NCI-H187 treated with DMSO at 0.1 percent for 48 hours (cell line): ENCODE measurements at regions not wholly inside any gene's neighbourhood (a gene's known extent, or its start where the extent isn't known, plus 50 kb on each side); places are given as distances from the start of the nearest gene placed in this dataset.

Experiments
- DNase-seq: peaks from one replicate; lab custom pipeline; 2025; lab: John Stamatoyannopoulos, UW

DNA sequence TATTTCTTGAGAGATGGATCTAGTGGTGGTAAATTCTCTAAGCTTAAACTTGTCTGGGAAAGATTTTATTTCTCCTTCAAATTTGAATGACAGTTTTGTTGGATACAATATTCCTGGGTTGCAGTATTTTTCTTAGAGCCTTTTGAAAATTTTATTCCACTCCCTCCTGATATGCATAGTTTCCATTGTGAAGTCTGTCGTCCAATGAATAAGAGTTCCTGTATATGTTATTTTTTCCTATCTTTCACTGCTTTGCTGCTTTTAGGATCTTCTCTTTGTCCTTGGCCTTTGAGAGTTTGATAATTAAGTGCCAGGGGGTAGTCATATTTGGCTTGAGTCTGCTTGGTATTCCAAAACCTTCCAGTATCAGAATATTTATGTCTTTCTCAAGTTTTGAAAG lies 1156.4 kb upstream of the AGA start:
- DNase-seq: no peak

DNA sequence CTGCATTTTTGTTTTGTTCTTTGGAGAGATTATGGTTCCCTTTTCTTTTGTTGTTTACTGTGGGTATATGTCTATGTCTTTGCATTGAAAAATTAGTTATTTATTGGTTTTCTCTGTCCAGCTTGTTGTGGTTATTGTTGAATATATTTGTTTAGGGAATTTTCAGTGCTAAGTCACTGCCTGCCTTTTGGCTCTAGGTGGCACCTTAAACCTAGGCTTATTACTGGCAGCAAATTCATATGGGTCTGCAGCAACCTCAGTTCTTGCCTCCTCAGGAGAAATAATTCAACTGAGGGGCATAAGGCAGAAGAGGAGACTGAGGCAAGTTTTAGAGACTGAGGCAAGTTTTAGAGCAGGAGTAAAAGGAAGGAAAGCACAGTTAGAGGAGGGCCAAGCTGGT lies 1157.3 kb upstream of the AGA start:
- no peak for DNase-seq

DNA sequence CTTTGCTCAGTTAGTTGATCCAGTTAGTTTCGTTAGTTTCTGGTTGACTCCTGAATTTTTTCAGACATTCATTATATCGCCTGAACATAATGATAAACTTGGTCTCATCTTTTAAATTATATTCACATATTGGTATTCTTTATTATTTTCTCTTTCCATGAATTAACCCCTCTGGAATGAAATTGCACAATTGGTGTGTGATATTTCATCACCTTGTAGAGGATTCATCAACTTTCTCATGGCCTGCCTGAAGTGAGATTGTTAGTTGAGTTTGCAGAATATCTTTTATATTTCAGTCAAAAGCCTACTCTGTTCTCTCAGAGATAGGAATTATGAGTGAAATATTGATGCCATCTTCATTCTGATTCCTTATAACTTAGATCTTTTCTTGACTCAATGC lies 1160.6 kb upstream of the AGA start:
- no peak for DNase-seq

DNA sequence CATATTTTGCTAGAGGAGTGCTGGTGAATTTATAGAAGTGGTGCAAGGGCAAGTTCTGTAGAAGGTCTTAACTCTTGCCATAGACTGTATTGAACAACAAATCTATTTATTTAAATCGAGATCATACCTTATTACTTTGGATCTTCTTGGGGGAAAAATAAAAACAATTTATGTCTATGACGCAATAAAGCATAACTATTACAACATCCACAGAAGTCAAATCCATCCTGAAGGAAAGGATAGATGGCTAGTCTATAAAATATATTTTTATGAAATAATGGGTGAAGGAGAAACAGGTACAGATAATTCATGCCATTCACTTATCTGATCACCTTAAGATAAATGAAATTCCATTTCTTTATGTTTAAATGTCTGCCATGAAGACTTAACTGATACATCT lies 1168.8 kb upstream of the AGA start:
- no peak for DNase-seq

DNA sequence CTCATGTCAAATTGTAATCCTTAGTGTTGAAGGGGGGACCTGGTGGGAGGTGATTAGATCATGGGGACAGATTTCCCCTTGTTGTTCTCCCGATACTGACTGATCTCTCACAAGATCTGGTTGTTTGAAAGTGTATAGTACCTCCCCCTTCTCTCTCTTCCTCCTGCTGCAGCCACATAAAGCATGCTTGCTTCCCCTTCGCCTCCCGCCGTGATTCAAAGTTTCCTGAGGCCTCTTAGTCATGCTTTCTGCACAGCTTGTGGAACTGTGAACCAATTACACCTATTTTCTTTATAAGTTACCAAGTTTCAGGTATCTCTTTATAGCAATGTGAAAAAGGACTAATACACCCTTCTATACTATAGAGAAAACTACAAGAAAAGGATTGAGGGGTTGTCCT lies 1170.5 kb upstream of the AGA start:
- no peak for DNase-seq

DNA sequence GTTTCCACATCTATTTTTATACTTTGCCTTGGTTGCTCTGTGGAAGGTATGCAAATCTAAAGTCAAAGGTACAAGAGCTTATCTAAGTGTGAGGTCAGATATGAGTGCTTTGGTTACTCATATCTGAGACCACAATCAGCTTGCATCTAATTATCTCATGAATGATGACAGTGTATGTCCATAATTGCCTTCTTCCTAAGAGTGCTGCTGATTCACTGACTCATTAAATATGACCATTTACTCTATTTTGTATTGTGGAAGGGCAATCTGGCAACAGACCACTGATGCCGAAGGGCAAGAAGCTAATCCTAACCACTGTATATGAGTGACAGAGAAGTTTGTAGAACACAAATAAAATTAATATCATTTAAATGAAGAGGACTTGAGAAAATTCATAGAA lies 1190.2 kb upstream of the AGA start:
- no peak for DNase-seq

DNA sequence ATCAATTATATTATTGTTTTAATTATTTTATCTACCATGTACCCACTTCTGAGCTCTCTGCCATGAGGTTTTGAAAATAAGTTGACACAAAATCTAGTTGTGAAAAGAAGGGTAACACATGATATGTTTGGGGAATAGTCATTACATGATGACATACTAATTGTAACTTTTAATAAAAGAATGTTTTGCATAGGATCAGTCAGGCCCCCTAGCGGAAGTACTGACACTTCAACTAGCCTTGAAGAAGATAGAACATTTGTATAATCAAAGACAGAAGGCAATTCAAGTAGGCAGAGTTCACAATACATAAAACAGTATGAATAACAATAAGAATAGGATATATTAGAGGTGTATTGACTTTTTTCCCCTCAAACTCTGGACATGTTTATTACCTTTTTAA lies 1191.0 kb upstream of the AGA start:
- no peak for DNase-seq

DNA sequence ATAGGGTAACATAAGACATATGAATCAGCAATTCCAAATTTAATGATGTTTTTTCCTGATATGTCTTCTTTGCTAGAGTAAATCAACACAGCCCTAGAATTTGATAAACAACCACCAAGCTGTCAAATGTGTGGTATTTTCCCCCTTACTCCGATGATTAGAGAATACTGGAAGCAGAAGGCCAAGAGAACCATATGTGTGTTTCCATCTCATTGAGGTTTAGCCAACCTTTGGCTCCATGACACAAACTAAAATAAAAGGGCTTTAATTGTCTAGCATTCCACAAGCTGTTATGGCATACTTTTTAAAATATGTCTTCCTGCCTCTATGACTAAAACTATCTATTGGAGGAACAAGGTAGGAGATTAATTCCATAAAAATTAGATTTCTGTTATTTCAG lies 1222.4 kb upstream of the AGA start:
- DNase-seq: no peak

DNA sequence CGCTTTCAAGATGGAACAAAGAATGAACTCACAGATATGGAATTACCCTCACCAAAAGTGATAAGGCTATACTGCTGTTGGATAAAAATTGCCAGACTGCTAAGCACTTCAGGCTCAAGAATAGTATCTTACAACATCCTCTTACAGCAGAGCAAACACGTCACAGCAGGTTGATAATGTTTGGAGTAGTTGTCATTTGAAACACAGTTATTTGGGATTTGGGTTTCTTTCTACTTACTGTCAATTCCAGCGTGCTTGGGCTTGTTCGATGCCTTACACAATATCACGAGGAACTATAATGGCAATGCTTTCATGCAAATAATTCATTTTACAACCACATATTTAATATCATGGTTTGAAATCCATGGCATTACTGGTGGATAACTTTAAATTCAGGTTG lies 1223.7 kb upstream of the AGA start:
- DNase-seq: no peak

DNA sequence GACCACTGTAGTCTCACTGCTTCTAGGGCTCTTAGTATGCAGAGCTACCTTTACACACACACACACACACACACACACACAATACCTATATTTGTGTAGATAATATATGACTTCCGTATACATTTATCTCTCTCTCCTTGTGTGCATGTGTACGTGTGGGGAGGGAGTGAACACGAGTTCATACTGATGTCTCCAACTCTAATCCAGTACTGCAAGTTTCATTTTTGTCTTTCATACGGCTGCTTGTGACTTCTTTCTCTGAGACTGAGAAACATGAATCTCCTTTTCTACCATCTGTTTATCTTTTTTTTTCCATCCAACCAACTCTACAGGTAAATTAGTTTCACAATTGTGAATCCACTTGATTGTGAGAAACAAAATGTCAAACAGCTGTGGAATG lies 1229.5 kb upstream of the AGA start:
- no peak for DNase-seq

DNA sequence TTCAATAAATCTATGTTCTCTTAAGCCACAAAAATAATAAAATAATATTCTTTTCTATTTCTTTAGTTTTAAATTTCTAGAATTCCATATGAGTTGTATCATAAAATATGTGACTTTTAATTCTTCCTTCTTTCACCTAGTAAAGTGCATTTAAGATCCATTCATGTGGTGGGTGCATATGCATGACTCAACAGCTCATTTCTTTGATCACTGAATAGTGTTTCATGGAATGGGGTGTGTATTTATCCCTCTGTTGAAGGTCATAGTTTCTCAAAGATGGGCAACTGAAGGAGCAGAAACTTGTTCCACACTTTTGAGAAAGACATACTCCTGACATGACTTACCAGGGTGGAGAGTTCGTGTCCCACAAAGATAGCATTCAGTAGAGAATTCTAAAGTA lies 1230.3 kb upstream of the AGA start:
- no peak for DNase-seq

DNA sequence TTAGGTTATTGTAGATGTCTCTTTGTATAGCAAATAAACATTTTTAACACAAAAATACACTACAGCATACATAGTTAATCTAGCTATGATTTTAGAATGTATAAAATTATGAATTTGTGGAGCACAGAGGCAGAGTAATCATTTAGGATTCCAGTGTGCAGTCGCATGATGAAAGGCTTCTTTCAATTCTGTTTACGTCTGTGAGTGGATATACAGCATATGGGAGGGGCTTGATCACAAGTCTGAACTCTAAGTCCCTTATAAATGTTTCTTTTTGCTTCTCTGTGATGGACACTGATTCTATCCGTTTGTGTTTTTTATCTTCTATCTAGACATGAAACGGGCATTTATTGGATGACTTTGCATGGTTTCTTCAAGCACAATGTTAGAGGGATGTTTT lies 1239.6 kb upstream of the AGA start:
- DNase-seq: no peak

DNA sequence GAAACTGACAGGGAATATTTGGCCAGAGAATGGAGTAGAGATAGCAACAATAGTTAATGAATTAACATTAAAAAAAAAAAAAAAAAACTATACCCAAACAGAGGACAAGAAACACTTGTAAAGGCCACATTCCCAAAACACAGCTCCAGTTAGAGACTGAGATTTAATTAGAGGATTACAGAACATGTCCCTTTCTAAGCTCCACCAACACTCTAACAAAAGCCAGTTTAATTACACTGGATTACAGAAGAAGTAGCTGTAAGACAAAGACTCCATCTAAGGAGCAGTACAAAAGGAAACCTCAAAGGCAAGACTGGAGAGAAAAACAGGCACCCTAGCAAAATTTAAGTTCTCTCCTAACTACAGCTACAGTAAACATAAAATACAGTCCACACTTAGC lies 1247.7 kb upstream of the AGA start:
- no peak for DNase-seq

DNA sequence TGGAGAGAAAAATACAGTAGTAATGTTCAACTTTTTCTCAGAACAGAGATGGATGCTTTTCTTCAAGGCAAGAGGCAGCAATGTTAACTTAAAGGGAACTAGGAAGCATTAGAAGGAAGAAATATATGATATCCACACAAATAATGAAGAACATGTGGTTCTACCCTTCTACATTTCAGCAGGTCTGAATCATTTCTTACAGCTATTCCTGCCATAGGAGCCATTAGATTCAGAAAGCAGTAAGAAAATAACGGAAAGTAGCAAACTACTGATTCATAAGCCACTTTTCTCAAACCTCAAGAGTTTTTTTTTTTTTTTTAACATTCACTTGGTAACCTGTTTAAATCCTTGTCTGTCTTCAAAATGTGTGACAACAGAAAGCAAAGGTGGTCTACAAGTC lies 1251.6 kb upstream of the AGA start:
- no peak for DNase-seq

DNA sequence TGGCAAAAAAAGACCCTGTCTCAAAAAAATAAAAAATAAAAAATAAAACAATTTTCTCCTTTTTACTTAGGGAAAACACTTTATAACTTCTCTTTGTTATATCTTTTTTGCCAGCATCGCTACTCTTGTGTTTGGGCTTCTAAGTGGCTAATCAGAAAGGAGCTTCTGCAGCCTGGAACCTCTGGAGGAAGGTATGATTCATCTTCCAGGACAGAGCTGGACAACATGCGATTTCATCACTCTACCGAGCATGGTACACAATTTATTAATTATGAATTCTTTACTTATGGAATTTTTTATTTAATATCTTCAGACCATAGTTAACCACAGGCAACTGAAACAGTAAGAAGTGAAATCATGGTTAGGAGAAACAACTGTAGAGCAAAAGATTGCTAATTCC lies 1254.3 kb upstream of the AGA start:
- DNase-seq: no peak

DNA sequence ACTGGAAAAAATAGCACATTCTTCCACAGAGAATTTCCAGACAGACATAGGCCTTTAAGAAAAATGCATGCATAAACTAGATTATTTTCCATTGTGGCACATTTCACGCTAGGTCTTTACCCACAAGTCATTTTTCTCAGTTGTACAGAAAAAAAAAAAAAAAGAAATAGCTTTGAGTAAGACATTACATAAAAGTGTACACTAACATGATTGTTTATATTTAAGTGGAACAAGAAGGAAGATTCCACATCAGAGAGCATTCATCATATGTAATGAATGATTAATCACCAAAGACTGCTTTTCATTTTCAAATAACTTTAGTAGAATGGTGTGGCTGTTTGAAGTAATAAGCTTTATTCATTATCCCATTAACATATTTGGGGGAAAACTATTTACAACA lies 1270.2 kb upstream of the AGA start:
- no peak for DNase-seq

DNA sequence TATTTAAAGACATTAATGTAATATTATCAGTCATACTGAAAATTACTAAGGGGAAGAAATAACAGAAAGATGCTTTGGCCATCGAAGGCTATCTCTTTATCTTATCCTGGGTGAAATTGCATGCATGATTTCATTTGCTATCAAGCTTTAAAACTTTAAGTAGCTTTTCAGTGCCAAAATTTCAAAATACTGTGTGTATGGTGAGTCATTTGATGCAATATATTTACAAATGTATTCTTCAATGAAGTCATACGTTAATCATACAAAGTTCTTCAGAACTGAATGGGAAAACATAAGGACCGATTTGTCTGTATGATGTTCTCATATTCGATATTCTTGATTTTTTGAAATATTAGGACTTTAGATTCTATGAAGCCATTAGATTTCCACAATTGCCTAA lies 1295.8 kb upstream of the AGA start:
- DNase-seq: no peak

DNA sequence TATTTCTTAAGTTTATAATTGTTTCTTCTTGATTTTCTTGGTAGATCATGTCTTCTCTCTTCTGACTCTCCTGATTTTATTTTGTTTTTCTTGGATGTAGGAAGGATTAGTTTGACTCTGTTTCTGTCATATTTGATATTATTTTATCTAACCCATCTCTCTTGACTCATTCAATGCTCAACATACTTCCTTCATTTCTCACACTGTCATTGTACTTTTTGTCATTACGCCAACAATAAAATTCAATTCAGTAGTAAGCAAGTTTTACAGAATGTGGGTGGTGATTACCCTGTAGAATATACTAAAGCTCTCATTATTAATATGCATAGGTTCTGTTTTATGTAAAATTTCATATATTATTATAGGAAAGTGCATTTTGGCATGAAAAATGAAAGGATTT lies 1303.0 kb upstream of the AGA start:
- DNase-seq: no peak

DNA sequence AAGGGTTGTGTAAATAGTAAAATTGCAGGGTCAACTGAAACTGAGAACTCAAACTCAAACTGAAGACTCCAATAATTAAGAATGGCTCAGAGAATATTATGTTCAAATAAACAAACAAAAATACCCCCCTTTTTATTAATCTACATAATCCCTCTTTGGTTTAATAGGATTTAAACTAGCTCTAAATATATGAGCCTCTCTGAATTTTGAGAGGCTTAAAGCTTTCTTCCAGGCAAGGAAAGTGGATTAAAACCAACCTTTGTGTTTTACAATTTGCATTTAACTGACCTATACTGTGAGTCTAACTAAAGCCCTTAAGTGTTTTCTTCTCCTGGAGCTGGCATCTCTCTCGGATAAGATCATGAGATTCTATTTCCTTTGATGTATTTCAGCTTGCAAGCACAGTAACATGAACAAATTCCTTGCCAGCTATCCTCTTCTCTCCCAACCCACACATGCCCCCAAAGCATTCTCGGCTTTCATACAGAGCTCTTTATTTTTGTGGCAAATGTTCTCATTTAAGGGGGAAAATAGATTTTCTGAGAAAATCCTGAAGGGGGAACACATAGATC lies 1310.8 kb upstream of the AGA start:
- no peak for DNase-seq

DNA sequence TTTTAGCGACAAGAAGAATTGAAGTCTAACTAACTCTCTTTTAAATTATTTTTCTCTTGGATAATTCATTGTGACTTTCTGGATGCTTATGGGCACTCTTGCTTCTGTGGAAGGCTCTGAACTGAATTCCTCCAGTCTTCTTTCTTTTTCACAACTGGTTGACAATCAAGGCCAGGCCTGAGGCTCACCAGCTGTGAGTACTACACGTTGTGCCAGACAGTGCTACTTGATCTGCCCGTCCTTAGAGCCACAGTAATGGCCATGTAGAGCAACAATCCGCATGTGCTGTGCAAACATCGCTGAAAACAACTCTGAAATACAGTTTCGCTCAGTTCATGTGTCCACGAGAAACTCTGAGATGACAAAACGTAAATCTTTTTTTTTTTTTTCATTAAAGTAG lies 1336.3 kb upstream of the AGA start:
- DNase-seq: no peak

DNA sequence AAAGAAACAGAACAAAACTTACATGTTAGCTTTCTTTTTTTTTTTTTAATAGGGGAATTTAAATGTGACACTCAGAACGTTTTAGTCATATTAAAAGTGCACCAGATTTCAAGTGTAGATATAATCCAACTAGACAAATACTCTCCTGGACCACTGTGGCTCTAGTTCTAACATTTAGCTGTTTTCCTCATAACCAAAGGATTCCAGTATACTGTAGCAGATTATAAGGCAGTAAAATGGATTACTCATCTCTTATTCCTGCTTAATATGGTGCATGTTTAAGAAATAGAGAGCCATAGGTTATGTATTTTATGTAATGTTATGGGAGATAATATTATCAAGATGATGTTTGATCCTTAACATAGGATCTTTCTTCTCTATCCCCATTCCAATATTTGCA lies 1339.5 kb upstream of the AGA start:
- DNase-seq: no peak

DNA sequence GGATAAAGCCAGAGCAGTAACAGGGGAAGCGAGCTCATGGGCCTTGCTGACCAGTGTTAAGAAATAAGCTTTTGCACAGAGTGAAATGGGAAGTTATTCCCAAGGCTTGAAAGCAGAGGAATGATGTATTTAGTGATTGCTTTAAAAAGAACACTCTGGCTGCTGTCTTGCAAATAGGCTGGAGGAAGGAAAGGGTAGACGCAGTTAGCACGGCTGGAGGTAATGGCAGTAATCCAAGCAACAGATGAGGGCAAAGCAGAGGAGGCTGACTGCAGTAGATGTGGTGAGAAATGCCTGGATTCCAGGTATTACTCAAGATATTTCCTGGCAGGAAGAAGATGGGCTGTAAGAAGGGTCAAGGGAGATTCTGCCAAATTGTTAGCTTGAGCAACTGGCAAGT lies 1342.3 kb upstream of the AGA start:
- DNase-seq: no peak

DNA sequence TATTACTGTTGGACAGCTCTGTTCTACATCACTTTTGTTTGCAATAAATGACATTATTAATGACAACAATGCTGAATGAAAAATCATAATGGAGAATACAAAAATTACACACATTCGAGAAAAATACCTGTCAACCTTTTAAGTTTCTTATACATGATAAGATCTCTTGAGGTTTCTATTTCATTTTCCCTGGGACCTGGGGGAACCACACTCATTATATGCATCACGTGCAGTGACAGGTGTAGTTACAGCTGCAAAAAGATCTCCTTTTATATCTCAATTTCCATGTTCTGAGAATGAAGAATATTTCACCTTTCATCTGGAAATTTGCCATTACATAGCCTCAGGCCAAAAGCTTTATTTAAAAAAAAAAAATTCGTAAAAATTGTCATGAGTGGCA lies 1347.0 kb upstream of the AGA start:
- DNase-seq: no peak

DNA sequence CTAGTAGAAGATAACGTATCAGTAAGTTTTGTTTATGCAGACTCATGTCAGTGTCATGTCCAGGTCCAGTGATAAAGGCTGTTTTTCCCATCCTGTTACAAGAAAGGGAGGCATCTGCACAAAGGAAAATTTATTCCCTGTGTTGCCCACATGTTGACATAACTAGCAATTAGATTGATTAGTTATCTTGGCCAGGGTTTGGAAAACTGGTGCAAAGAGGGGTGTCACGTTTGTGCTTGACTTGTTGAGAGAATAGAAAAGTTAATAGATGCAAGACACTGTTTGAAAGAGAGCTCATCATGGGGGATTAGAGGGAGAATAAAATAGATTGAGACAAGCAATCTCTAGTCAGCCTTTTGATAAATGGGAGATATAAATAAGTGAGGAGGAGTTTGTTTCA lies 1357.0 kb upstream of the AGA start:
- DNase-seq: no peak

DNA sequence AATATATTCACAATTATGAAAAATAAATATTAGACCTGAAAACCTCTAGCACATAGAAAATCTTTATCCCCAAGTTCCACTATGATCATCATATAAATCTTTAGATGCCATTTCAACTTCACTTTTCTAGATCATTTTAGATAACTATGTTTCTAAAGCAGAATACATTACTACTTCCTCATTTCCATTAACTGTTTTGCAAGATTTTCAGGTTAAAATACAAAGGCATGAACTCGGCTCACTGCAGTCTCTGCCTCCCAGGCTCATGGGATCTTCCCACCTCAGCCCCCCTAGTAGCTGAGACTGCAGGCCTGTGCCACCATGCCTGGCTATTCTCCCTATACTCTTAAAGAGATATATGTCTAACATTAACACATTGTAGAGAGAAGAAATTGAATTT lies 1365.9 kb upstream of the AGA start:
- no peak for DNase-seq
